ENCODE measurements at regions not wholly inside any gene's neighbourhood (a gene's known extent, or its start where the extent isn't known, plus 50 kb on each side); places are given as distances from the start of the nearest gene placed in this dataset.

DNA sequence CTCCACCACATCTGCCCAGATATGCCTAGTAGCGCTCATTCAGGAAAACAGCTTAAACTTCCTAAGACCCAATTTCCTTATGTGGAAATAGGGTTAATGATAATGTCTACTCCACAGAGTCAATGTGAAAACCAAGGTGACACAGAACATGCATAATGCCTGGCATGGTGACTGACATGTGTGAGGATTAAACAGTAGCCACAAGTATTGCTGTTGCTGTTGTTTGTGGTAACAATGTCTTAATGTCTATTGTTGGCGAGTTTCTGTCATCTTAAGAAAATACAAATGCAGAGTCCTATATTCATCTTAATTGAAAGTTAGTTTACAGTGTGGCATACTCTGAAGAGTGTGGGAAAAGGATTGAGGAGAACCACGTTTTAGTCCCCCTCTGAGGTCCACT, 75.6 kb upstream of the NGF start:
- Histone ChIP-seq H3K27me3 (no peaks in the 10 kb centered on the region), H3K4me1 (no peaks in the 10 kb centered on the region), H3K36me3 (no peaks in the 10 kb centered on the region), H3K9me3 (no peaks in the 10 kb centered on the region), H3K27ac (no peak overlapping the region), H3K4me3 (no peak overlapping the region)
- WGBS, 2 donors: 65 to 74% methylated on average over 3 of the region's 3 CpGs
- no peak for DNase-seq
- ATAC-seq: no peak
- FAIRE-seq: no peak
- TF ChIP-seq, protein P1, sequence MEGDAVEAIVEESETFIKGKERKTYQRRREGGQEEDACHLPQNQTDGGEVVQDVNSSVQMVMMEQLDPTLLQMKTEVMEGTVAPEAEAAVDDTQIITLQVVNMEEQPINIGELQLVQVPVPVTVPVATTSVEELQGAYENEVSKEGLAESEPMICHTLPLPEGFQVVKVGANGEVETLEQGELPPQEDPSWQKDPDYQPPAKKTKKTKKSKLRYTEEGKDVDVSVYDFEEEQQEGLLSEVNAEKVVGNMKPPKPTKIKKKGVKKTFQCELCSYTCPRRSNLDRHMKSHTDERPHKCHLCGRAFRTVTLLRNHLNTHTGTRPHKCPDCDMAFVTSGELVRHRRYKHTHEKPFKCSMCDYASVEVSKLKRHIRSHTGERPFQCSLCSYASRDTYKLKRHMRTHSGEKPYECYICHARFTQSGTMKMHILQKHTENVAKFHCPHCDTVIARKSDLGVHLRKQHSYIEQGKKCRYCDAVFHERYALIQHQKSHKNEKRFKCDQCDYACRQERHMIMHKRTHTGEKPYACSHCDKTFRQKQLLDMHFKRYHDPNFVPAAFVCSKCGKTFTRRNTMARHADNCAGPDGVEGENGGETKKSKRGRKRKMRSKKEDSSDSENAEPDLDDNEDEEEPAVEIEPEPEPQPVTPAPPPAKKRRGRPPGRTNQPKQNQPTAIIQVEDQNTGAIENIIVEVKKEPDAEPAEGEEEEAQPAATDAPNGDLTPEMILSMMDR (IDR thresholded peaks at IDR 0.05): no peak
- intact Hi-C loops (cut with DNase I): no loop called here

DNA sequence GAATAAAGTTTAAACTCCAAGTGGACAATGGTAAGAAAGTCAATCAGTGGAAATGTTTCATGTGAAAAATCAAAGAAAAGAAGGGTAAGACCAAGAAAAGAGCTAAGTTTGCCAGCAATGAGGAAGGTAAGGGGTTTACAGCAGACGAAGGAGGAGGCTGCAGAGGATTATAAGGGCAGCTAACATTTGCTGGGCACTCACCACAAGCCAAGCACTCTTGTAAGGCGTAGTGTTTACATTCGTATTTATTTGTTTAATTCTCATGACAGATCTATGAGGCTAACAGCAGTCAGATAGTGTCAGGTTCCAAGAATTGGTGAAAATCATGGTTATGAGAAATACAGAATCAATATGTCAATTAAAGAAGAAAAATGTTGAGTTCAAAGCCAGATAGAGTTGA, 75.2 kb upstream of the NGF start:
- TF ChIP-seq, protein P1 (IDR thresholded peaks at IDR 0.05): no peak
- Histone ChIP-seq H3K27me3 (no peaks in the 10 kb centered on the region), H3K4me1 (no peaks in the 10 kb centered on the region), H3K27ac (no peak overlapping the region), H3K9me3 (no peaks in the 10 kb centered on the region), H3K36me3 (no peaks in the 10 kb centered on the region), H3K4me3 (no peak overlapping the region)
- intact Hi-C loops (cut with DNase I): no loop called here
- FAIRE-seq (no peak), DNase-seq (no peak), ATAC-seq (no peak)
- WGBS, 2 donors: 71 to 77% methylated on average over 3 of the region's 3 CpGs

DNA sequence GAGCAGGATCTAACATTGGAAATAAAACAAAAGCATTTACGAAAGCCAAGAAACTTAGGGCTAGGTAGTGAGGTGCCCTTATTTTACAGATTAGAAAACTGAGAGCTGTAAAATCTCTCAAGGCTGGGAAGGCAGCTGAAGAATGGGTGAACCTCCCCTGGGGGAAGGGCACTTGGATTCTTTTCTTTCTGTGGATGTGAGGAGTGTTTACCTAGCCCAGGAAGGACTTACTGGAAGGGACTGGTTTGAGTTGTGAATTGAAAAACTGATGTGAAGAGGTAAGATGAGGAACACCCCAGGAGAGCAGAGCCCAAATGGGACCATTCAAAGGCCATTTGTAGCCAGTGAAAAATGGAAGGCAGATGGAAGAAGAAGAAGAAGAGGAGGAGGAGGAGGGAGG, 74.7 kb upstream of the NGF start:
- TF ChIP-seq, protein P1 (IDR thresholded peaks at IDR 0.05): no peak
- Histone ChIP-seq H3K4me1 (no peaks in the 10 kb centered on the region), H3K9me3 (no peaks in the 10 kb centered on the region), H3K36me3 (no peaks in the 10 kb centered on the region), H3K27ac (no peak overlapping the region), H3K27me3 (no peaks in the 10 kb centered on the region), H3K4me3 (no peak overlapping the region)
- ATAC-seq: no peak
- FAIRE-seq: no peak
- 88 to 91% methylated on average over 1 of the region's 1 CpG for WGBS, 2 donors
- no peak for DNase-seq
- intact Hi-C loops (cut with DNase I): no loop called here

DNA sequence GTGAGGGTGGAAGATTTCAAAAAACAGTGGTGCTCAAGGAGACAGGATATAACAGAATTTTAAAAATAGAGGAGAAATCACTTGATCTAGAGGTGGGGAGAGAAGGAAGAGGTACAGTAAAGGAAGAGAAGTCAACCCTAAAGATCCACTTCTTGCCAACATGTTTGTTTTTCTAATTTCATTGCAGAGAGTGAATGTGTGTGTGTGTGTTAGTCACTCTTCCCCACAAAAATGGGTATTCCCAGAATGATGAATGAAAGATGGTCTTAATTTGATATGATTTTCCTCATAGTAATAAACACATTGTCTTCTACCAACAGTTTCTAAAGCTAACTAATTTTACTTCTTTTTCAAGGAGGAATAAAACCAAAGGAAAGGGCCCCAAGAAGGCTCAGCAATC, 74.2 kb upstream of the NGF start:
- no peak overlapping the region for H3K27ac ChIP-seq
- intact Hi-C loops (cut with DNase I): no loop called here
- no peak overlapping the region for H3K4me3 ChIP-seq
- no peaks in the 10 kb centered on the region for H3K9me3 ChIP-seq
- FAIRE-seq (no peak), DNase-seq (no peak), ATAC-seq (no peak)
- no peaks in the 10 kb centered on the region for H3K36me3 ChIP-seq
- H3K27me3 ChIP-seq: no peaks in the 10 kb centered on the region
- no peaks in the 10 kb centered on the region for H3K4me1 ChIP-seq
- TF ChIP-seq, protein P1 (IDR thresholded peaks at IDR 0.05): no peak

DNA sequence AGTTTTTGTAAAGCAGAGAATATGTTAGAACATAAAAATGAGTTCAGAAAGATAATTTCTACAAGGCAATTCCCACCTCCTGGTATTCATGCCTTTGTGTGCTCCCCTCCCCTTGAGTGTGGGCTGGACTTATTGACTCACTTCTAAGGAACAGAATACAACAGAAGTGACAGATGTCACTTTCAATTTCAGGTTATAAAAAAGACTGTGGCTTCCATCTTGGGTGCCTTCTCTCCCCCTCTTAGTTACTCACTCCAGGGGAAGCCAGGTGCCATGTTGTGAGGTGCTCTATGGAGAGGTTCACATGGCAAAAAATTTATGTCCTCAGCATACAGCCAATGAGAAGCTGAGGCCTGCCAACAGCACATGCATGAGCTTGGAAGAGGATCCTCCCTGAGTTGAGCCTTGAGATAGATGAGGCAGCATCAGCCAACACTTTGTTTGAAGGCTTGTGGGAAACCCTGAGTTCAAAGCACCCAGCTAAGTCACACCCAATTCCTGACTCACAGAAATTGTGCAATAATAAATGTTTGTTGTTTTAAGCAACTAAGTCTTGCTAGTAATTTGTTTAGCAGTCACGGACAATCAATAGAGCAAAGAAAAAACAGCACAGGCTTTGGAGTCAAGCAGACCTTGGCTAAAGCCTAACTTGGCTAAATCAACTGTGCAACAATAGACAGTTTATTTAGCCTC, 73.5 kb upstream of the NGF start:
- Histone ChIP-seq H3K27ac (no peak overlapping the region), H3K4me1 (no peaks in the 10 kb centered on the region), H3K9me3 (no peaks in the 10 kb centered on the region), H3K4me3 (no peak overlapping the region), H3K27me3 (no peaks in the 10 kb centered on the region), H3K36me3 (no peaks in the 10 kb centered on the region)
- TF ChIP-seq, protein P1 (IDR thresholded peaks at IDR 0.05): no peak
- no peak for FAIRE-seq
- DNase-seq: no peak
- intact Hi-C loops (cut with DNase I): no loop called here
- WGBS, 2 donors: 35 to 44% methylated on average over 1 of the region's 1 CpG
- peak; percentile 21 to 74 (median 58) for ATAC-seq
